CD14-positive monocyte (primary cell): ENCODE measurements at regions not wholly inside any gene's neighbourhood (a gene's known extent, or its start where the extent isn't known, plus 50 kb on each side); places are given as distances from the start of the nearest gene placed in this dataset.

Source experiments
- DNase-seq, 3 donors: peaks; one replicate each; pipeline ENCODE4 v3.0.0-alpha.2; 2011 to 2022
- H2AFZ ChIP-seq: 2 replicates; pipeline ENCODE4 v1.6.0; 2012; ENCODE audit warnings: mild to moderate bottlenecking, low read depth, low read length, inconsistent platforms; ENCODE audit not compliant: insufficient read depth, poor library complexity, severe bottlenecking
- H3K27ac ChIP-seq, 2 donors: 1 replicate in 1 of 2; 2 replicates in 1 of 2; pipeline ENCODE4 v1.5.1; 2012 to 2013; ENCODE audit warnings: low read length in 2 of 2, control low read depth in 1 of 2, inconsistent platforms in 1 of 2, low read depth in 1 of 2, mild to moderate bottlenecking in 1 of 2
- H3K27me3 ChIP-seq, 2 donors: one replicate each; pipeline versions ENCODE4 v1.6.0 to v1.6.1; 2011 to 2013; ENCODE audit warnings: low read length in 2 of 2; ENCODE audit not compliant: control insufficient read depth in 2 of 2, insufficient read depth in 2 of 2
- H3K36me3 ChIP-seq, 2 donors: replicated peaks in 1 of 2; 1 replicate in 1 of 2; 2 replicates in 1 of 2; pipeline versions ENCODE4 v1.5.1 to v1.6.1; 2012 to 2013; ENCODE audit warnings: low read length in 2 of 2, control low read depth in 1 of 2, inconsistent platforms in 1 of 2, mild to moderate bottlenecking in 1 of 2; ENCODE audit not compliant: insufficient read depth in 2 of 2, control insufficient read depth in 1 of 2
- H3K4me1 ChIP-seq, 2 donors: 1 replicate in 1 of 2; 2 replicates in 1 of 2; pipeline versions ENCODE4 v1.5.1 to v1.6.1; 2012 to 2013; ENCODE audit warnings: low read length in 2 of 2, control low read depth in 1 of 2, inconsistent platforms in 1 of 2, mild to moderate bottlenecking in 1 of 2, moderate library complexity in 1 of 2; ENCODE audit not compliant: insufficient read depth in 2 of 2, control insufficient read depth in 1 of 2
- H3K4me2 ChIP-seq: replicated peaks from 2 replicates; pipeline ENCODE3; 2012; ENCODE audit warnings: low read length, moderate library complexity, mild to moderate bottlenecking; ENCODE audit not compliant: poor library complexity, severe bottlenecking; ENCODE audit errors: extremely low read depth
- H3K4me3 ChIP-seq, 3 experiments: fragments of 200-600 bp in 1 of 3; sonication (generic) in 1 of 3; replicated peaks in 1 of 3; 1 replicate in 2 of 3; 2 replicates in 1 of 3; pipeline ENCODE4 v1.5.1; 2011 to 2013; ENCODE audit warnings: low read length in 3 of 3, mild to moderate bottlenecking in 3 of 3, control low read depth in 2 of 3, low read depth in 2 of 3, inconsistent platforms in 1 of 3, moderate library complexity in 1 of 3
- H3K79me2 ChIP-seq: 2 replicates; pipeline ENCODE4 v1.6.0; 2012; ENCODE audit warnings: mild to moderate bottlenecking, control low read depth, inconsistent platforms, low read length, moderate library complexity; ENCODE audit not compliant: insufficient read depth
- H3K9ac ChIP-seq: 2 replicates; pipeline ENCODE4 v1.6.0; 2017; ENCODE audit warnings: low read length, mild to moderate bottlenecking; ENCODE audit not compliant: insufficient read depth, poor library complexity, severe bottlenecking
- H3K9me3 ChIP-seq, 2 donors: replicated peaks in 1 of 2; 1 replicate in 1 of 2; 2 replicates in 1 of 2; pipeline versions ENCODE4 v1.5.1 to v1.6.1; 2012 to 2013; ENCODE audit warnings: low read length in 2 of 2, control low read depth in 1 of 2; ENCODE audit not compliant: control insufficient read depth in 1 of 2, insufficient read depth in 1 of 2
- H4K20me1 ChIP-seq: 2 replicates; pipeline ENCODE4 v1.6.0; 2012; ENCODE audit warnings: mild to moderate bottlenecking, low read length, control low read depth, moderate library complexity; ENCODE audit not compliant: insufficient read depth
- H3K27ac Mint-ChIP-seq, 7 donors: one replicate each; pipeline ENCODE4 v1.8.0; 2020; ENCODE audit warnings: mild to moderate bottlenecking in 7 of 7, mixed read lengths in 7 of 7, moderate library complexity in 6 of 7, inconsistent platforms in 2 of 7
- H3K27me3 Mint-ChIP-seq, 3 donors: one replicate each; pipeline ENCODE4 v1.8.0; 2021 to 2022; ENCODE audit warnings: low read depth in 3 of 3, mild to moderate bottlenecking in 3 of 3, mixed read lengths in 3 of 3, moderate library complexity in 3 of 3, inconsistent platforms in 1 of 3
- H3K36me3 Mint-ChIP-seq, 2 donors: one replicate each; pipeline ENCODE4 v1.8.0; 2020; ENCODE audit warnings: mixed read lengths in 2 of 2, inconsistent platforms in 1 of 2, mild to moderate bottlenecking in 1 of 2
- H3K4me1 Mint-ChIP-seq: one replicate; pipeline ENCODE4 v1.8.0; 2020; ENCODE audit warnings: mild to moderate bottlenecking, mixed read lengths
- H3K4me3 Mint-ChIP-seq, 2 donors: one replicate each; pipeline ENCODE4 v1.8.0; 2020; ENCODE audit warnings: mild to moderate bottlenecking in 2 of 2, mixed read lengths in 2 of 2, moderate library complexity in 1 of 2
- H3K9me3 Mint-ChIP-seq, 7 donors: one replicate each; pipeline ENCODE4 v1.8.0; 2020 to 2022; ENCODE audit warnings: mixed read lengths in 7 of 7, mild to moderate bottlenecking in 6 of 7, moderate library complexity in 6 of 7, inconsistent platforms in 2 of 7
- WGBS: methylation state at CpG from one replicate; pipeline ENCODE4 v1.1.5; 2013; ENCODE audit warnings: missing lambda C conversion rate; ENCODE audit not compliant: insufficient coverage; 5-methylcytosine and 5-hydroxymethylcytosine counted together
- intact Hi-C, 2 donors: fragments of 100-400 bp; cut with micrococcal nuclease; formaldehyde crosslinking; loops; one replicate each; pipeline versions ENCODE4 v1.15.0 to v1.15.1; 2023
- TF ChIP-seq, protein P1 (sequence below): fragments of 200-600 bp; IDR thresholded peaks from one replicate; pipeline ENCODE4 v1.8.0; 2022; ENCODE audit warnings: antibody characterized with exemption, mild to moderate bottlenecking

DNA sequence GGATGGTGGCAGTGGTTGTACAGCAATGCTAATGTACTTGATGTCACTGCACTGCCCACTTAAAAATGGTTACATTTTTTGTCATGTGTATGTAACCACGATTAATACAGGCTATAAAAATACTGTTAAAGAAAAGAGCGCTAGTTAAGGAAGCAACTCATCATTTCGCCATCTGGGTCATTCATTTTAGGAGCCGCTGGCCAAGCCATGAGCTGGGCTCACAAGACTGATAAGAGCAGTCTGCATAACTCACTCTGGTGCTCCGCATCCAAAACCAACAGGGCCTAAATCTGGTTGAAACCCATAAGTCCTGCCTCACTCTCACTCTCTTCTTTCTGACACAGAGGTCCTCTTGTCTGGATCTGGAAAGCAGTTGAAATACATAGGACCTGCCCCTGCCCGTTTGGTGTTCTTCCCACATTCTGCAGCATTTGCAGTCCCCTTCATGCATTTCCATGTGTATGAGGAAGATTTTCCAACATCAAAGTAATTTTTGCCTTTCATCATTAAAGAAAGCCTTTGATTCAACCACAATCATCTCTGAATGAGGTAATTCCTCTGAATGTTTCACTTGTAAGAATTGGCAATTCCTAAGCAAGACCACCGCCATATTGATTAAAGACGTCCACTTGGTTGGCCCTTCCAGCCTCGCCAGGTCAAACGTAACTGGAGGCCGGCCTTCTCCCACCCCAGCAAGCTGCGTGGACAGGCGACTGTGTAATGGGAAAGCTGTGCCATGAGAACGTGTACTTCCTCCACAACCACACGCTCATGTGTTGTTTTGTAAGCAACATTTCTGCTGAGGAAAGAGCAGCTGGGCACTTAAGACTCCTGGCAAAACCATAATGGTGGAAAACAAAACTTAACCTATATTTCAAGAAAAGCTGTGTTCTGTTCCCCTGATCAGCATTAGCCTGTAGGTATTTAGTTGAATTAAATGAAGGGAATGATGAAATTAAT, 112.2 kb downstream of the VAPA start:
- Histone ChIP-seq H3K9ac (no peak overlapping the region), H3K36me3 (no peaks in the 10 kb centered on the region), H3K79me2 (no peaks in the 10 kb centered on the region), H3K4me1 (peaks cover 26 to 43% of the 10 kb centered on the region in 2 donors), H3K9me3 (no peaks in the 10 kb centered on the region), H3K4me3 (no peak overlapping the region), H4K20me1 (no peaks in the 10 kb centered on the region), H3K27me3 (no peaks in the 10 kb centered on the region), H2AFZ (no peak overlapping the region), H3K27ac (no peak overlapping the region), H3K4me2 (no peak overlapping the region)
- Mint-ChIP-seq H3K4me3 (no peak overlapping the region), H3K27ac (peak overlapping the region in 1 of 7 donors; percentile 47), H3K4me1 (peaks cover 43% of the 10 kb centered on the region), H3K9me3 (peaks cover 0 to 3% (median 2%) of the 10 kb centered on the region in 7 donors), H3K36me3 (peaks cover 0 to 3% of the 10 kb centered on the region in 2 donors), H3K27me3 (peaks cover 2% of the 10 kb centered on the region in 3 donors)
- no peak for DNase-seq
- intact Hi-C loops = no loop called here
- TF ChIP-seq, protein P1, sequence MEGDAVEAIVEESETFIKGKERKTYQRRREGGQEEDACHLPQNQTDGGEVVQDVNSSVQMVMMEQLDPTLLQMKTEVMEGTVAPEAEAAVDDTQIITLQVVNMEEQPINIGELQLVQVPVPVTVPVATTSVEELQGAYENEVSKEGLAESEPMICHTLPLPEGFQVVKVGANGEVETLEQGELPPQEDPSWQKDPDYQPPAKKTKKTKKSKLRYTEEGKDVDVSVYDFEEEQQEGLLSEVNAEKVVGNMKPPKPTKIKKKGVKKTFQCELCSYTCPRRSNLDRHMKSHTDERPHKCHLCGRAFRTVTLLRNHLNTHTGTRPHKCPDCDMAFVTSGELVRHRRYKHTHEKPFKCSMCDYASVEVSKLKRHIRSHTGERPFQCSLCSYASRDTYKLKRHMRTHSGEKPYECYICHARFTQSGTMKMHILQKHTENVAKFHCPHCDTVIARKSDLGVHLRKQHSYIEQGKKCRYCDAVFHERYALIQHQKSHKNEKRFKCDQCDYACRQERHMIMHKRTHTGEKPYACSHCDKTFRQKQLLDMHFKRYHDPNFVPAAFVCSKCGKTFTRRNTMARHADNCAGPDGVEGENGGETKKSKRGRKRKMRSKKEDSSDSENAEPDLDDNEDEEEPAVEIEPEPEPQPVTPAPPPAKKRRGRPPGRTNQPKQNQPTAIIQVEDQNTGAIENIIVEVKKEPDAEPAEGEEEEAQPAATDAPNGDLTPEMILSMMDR = no peak
- 91% methylated on average over 7 of the region's 15 CpGs for WGBS

- Mint-ChIP-seq H3K27me3 (peaks cover 2% of the 10 kb centered on the region in 3 donors), H3K4me3 (no peak overlapping the region), H3K9me3 (peaks cover 0 to 3% (median 2%) of the 10 kb centered on the region in 7 donors), H3K27ac (no peak overlapping the region), H3K36me3 (peaks cover 0 to 3% of the 10 kb centered on the region in 2 donors), H3K4me1 (peaks cover 43% of the 10 kb centered on the region)
- Histone ChIP-seq H3K4me3 (no peak overlapping the region), H3K9ac (no peak overlapping the region), H3K9me3 (no peaks in the 10 kb centered on the region), H3K4me1 (peaks cover 26 to 39% of the 10 kb centered on the region in 2 donors), H3K4me2 (no peak overlapping the region), H3K36me3 (no peaks in the 10 kb centered on the region), H2AFZ (no peak overlapping the region), H3K79me2 (no peaks in the 10 kb centered on the region), H3K27ac (no peak overlapping the region), H3K27me3 (no peaks in the 10 kb centered on the region), H4K20me1 (no peaks in the 10 kb centered on the region)
- DNase-seq = no peak
- WGBS = 100% methylated on average over 3 of the region's 4 CpGs
- intact Hi-C loops = no loop called here
- TF ChIP-seq, protein P1 = no peak
Measured at GRCh38 chr18:10027031-10027430, 113.2 kb downstream of the VAPA start.
